Activated T-cell treated with anti-CD3 and anti-CD28 coated beads, Interleukin-2, amount 50 U/mL, for 24 hours (primary cell): ENCODE measurements at regions not wholly inside any gene's neighbourhood (a gene's known extent, or its start where the extent isn't known, plus 50 kb on each side); places are given as distances from the start of the nearest gene placed in this dataset.
"Not testable (repeated sequence)": the region's sequence is repeated elsewhere in the genome, so short reads cannot be mapped to it uniquely, and the experiment has no call there.

Source experiments
- DNase-seq: peaks from one replicate; pipeline ENCODE4 v3.0.0-alpha.2; 2020
- H3K27ac Mint-ChIP-seq: 2 replicates; pipeline ENCODE4 v1.8.0; 2020; ENCODE audit warnings: mild to moderate bottlenecking, mixed read lengths
- H3K27me3 Mint-ChIP-seq: 2 replicates; pipeline ENCODE4 v1.8.0; 2020; ENCODE audit warnings: mixed read lengths
- H3K36me3 Mint-ChIP-seq: 2 replicates; pipeline ENCODE4 v1.8.0; 2020; ENCODE audit warnings: low read depth, mixed read lengths
- H3K4me1 Mint-ChIP-seq: 2 replicates; pipeline ENCODE4 v1.8.0; 2020; ENCODE audit warnings: low read depth, mixed read lengths
- H3K4me3 Mint-ChIP-seq: 2 replicates; pipeline ENCODE4 v1.8.0; 2020; ENCODE audit warnings: mild to moderate bottlenecking, moderate library complexity, mixed read lengths
- H3K9me3 Mint-ChIP-seq: 2 replicates; pipeline ENCODE4 v1.8.0; 2020; ENCODE audit warnings: mixed read lengths

DNA sequence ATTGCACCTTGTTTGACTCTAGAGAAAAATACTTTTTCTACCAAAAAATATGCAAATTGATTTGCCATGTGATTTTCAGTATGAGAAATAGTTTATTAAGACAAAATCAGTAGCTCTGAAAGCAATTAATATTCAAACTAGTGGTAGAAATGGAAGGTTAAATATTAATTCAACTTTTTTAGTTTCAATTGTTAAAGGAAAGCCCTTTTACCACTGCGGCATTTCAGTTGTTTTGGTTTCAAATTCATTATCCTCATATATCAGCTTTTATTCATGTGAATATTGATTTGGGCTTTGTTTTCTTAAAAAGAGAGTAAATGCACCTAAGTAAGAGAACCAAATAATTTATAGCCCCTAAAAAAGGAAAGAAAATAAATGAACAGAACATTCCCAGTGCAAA lies 660.6 kb upstream of the CHD1 start:
- Mint-ChIP-seq H3K4me3 (no peak overlapping the region), H3K27me3 (no peaks in the 10 kb centered on the region), H3K27ac (no peak overlapping the region), H3K4me1 (no peaks in the 10 kb centered on the region), H3K9me3 (peaks cover 4% of the 10 kb centered on the region), H3K36me3 (no peaks in the 10 kb centered on the region)
- no peak for DNase-seq

DNA sequence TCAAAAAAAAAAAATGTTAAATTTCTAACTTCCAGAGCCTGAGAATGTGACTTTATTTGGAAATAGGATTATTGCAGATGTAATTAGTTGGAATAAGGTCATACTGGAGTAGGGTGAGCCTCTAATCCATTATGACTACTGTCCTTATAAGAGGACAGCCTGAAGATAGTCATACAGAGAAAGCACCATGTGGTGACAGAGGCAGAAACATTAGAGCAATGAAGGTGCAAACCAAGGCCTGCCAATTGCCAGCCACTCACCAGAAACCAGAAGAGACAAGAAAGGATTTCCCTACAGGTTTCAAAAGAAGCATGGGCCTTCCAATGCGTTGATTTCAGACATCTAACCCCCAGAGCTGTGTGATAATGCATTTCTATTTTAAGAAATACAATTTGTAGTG lies 659.2 kb upstream of the CHD1 start:
- Mint-ChIP-seq H3K36me3 (no peaks in the 10 kb centered on the region), H3K9me3 (peaks cover 4% of the 10 kb centered on the region), H3K4me1 (no peaks in the 10 kb centered on the region), H3K27me3 (no peaks in the 10 kb centered on the region), H3K27ac (no peak overlapping the region), H3K4me3 (no peak overlapping the region)
- no peak for DNase-seq

- no peak overlapping the region for H3K27ac Mint-ChIP-seq
- H3K27me3 Mint-ChIP-seq, result no peaks in the 10 kb centered on the region
- no peak for DNase-seq
- H3K36me3 Mint-ChIP-seq, result no peaks in the 10 kb centered on the region
- no peaks in the 10 kb centered on the region for H3K4me1 Mint-ChIP-seq
- peaks cover 4% of the 10 kb centered on the region for H3K9me3 Mint-ChIP-seq
- H3K4me3 Mint-ChIP-seq, result no peak overlapping the region
Observed at GRCh38 chr5:99586878-99587277, 658.1 kb upstream of the CHD1 start.

- H3K9me3 Mint-ChIP-seq, H3K4me3 Mint-ChIP-seq, DNase-seq, H3K27ac Mint-ChIP-seq, H3K27me3 Mint-ChIP-seq, H3K4me1 Mint-ChIP-seq, H3K36me3 Mint-ChIP-seq: not testable (repeated sequence)
Observed at GRCh38 chr5:99581204-99581603, 652.4 kb upstream of the CHD1 start.

DNA sequence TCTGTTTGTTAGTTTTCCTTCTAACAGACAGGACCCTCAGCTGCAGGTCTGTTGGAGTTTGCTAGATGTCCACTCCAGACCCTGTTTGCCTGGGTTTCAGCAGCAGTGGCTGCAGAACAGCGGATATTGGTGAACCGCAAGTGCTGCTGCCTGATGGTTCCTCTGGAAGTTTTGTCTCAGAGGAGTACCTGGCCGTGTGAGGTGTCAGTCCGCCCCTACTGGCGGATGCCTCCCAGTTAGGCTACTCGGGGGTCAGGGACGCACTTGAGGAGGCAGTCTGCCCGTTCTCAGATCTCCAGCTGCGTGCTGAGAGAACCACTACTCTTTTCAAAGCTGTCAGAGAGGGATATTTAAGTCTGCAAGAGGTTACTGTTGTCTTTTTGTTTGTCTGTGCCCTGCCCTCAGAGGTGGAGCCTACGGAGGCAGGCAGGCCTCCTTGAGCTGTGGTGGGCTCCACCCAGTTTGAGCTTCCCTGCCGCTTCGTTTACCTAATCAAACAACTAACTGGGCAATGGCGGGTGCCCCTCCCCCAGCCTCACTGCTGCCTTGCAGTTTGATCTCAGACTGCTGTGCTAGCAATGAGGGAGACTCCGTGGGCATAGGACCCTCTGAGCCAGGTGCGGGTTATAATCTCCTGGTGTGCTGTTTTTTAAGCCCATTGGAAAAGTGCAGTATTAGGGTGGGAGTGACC lies 634.3 kb upstream of the CHD1 start:
- H3K27me3 Mint-ChIP-seq, H3K4me1 Mint-ChIP-seq, DNase-seq: not testable (repeated sequence)

DNA sequence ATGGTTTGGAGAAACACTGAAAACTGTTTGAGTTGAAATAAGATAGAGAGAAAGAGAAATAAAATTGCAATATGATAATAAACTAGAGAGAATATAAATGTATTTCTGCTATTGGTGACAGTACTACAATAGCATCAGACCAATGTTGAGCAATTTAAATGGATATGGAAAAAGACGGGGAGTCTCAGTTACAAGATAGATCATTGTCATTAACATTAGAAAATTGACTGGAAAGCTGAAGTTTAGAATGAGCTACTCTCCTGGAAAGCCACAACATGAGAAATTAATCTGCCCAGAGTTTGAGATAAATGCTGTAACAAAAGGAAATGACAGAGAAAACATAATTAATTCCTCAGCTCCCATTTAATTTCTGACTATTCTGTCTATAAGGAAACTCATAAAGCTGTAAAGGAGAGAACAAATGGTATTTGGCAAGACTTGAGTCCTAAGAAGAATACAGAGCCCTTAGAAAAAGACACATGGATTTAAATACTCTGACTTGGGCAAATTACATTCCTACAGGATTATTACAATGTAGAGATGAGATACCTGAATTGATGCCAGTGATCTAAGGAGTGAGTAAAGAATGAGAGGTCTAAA lies 624.5 kb upstream of the CHD1 start:
- no peak for DNase-seq
- Mint-ChIP-seq H3K4me3 (no peak overlapping the region), H3K9me3 (no peaks in the 10 kb centered on the region), H3K27ac (no peak overlapping the region), H3K36me3 (no peaks in the 10 kb centered on the region), H3K4me1 (no peaks in the 10 kb centered on the region), H3K27me3 (no peaks in the 10 kb centered on the region)

More for the DNA sequence above, 634.3 kb upstream of the CHD1 start:
- H3K9me3 Mint-ChIP-seq, H3K27ac Mint-ChIP-seq, H3K36me3 Mint-ChIP-seq, H3K4me3 Mint-ChIP-seq: not testable (repeated sequence)

DNA sequence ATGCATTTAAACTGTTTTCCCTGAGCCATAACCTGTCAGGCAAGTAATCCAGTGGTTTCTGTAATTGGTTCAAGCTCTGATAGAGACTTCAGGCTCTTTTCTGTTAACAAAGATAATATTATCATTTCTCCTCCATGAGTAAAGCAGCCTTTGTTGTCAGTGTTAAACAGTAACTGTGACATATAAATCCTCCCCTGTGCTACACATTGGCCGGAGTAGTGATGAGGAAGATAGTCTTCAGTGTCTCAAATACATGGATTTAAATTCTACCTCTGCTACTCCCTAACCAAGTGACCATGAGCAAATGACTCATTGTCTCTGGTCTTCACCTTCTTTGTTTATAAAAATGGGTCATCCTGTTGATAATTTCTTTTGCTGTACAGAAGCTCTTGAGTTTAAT lies 615.5 kb upstream of the CHD1 start:
- H3K36me3 Mint-ChIP-seq, result no peaks in the 10 kb centered on the region
- H3K4me1 Mint-ChIP-seq, result no peaks in the 10 kb centered on the region
- no peak overlapping the region for H3K27ac Mint-ChIP-seq
- no peaks in the 10 kb centered on the region for H3K27me3 Mint-ChIP-seq
- H3K9me3 Mint-ChIP-seq, result peaks cover 2% of the 10 kb centered on the region
- H3K4me3 Mint-ChIP-seq, result no peak overlapping the region
- DNase-seq, result no peak

- Mint-ChIP-seq H3K27ac (no peak overlapping the region), H3K9me3 (peaks cover 2% of the 10 kb centered on the region), H3K36me3 (no peaks in the 10 kb centered on the region), H3K4me3 (no peak overlapping the region), H3K4me1 (no peaks in the 10 kb centered on the region), H3K27me3 (no peaks in the 10 kb centered on the region)
- no peak for DNase-seq
Observed at GRCh38 chr5:99543841-99544240, 615.0 kb upstream of the CHD1 start.

DNA sequence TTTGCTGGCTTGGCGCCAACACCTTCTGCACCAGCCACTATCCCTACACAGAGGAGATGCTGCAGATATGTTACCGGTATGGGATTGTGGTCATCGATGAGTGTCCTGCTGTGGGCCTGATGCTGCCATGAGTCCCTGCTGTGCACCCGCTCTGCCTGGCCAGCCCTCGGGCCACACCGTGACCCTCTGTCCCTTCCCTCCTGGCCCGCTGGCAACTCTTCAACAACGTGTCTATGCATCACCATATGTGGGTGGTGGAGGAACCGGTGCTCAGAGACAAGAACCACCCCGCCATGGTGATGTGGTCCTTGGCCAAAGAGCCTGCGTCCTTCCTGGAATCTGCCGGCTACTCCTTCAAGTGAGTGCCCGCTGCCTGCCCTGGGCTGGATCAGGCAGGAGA lies 605.4 kb upstream of the CHD1 start:
- not testable (repeated sequence) for H3K9me3 Mint-ChIP-seq, H3K36me3 Mint-ChIP-seq

GRCh38 chr5:99521666-99522065 lies 592.9 kb upstream of the CHD1 start:
- H3K4me1 Mint-ChIP-seq, H3K4me3 Mint-ChIP-seq, H3K27ac Mint-ChIP-seq, H3K9me3 Mint-ChIP-seq, DNase-seq, H3K36me3 Mint-ChIP-seq, H3K27me3 Mint-ChIP-seq: not testable (repeated sequence)

More for the DNA sequence above, 605.4 kb upstream of the CHD1 start:
- H3K27me3 Mint-ChIP-seq, DNase-seq, H3K4me1 Mint-ChIP-seq, H3K27ac Mint-ChIP-seq, H3K4me3 Mint-ChIP-seq: not testable (repeated sequence)

DNA sequence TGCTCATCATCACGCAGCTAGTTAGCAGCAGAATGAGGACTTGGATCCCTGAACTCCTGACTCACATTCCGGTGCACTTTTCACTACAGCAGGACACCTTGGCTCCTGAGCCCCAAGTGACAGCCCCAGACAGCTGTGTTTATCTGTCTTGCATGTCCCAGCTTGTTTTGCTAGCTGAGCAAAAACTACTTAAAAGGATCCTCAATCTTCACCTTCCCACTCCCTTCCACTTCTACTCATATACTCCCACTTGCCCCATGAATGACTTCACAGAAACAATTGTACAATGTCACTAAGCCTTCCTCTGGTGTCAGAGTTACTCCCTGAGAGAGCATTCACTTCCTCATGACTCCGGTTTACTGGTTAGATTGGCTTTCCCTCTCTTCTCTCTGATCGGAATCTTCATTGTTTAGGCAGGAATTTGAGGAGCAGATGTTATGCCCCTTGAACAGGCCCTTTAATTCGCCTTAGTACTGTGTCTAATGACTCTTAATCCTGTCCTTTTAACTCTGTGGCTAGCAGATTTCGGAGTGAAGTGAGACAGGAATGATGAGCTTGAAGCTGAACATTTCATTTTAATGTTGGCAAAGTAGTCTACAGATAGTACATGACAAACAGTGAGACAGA lies 587.2 kb upstream of the CHD1 start:
- not testable (repeated sequence) for H3K4me3 Mint-ChIP-seq, H3K4me1 Mint-ChIP-seq, H3K36me3 Mint-ChIP-seq, DNase-seq, H3K27me3 Mint-ChIP-seq, H3K27ac Mint-ChIP-seq, H3K9me3 Mint-ChIP-seq

DNA sequence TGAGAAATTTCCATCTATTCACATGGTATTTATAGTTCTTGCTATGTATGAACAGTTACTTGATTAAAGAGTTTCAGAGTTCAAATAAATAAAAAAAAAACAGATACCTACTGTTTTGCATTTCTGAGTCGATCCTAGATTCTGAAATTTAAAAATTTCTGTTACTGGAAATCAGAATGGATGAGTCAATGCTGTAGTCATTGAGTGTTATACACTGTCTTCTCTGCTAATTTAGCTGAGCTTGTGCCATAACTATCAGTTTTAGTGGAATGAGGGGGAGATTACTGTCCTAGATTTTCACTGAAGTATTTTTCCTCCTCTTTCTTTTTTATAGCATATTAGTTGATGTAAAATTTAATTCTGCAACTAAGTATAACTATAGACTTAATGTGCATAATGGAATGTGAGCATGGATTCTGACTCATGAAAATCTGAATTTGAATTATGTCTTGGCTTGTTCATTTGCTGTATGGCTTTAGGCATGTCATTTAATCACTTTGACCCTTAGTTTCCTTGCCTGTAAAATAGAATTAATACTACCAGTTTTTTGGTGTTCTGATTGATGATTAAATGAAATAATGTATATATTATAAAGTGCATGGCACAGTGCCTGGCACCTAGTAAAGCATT lies 581.5 kb upstream of the CHD1 start:
- not testable (repeated sequence) for DNase-seq, H3K27me3 Mint-ChIP-seq, H3K36me3 Mint-ChIP-seq, H3K4me1 Mint-ChIP-seq, H3K4me3 Mint-ChIP-seq, H3K9me3 Mint-ChIP-seq, H3K27ac Mint-ChIP-seq

- H3K27ac Mint-ChIP-seq, H3K4me1 Mint-ChIP-seq, H3K4me3 Mint-ChIP-seq, H3K27me3 Mint-ChIP-seq, H3K9me3 Mint-ChIP-seq, H3K36me3 Mint-ChIP-seq, DNase-seq: not testable (repeated sequence)
Observed at GRCh38 chr5:99509064-99509463, 580.3 kb upstream of the CHD1 start.

- not testable (repeated sequence) for H3K9me3 Mint-ChIP-seq, H3K27ac Mint-ChIP-seq, H3K4me1 Mint-ChIP-seq, H3K36me3 Mint-ChIP-seq, DNase-seq, H3K4me3 Mint-ChIP-seq, H3K27me3 Mint-ChIP-seq
Observed at GRCh38 chr5:99495456-99495855, 566.6 kb upstream of the CHD1 start.

- not testable (repeated sequence) for H3K4me1 Mint-ChIP-seq, H3K9me3 Mint-ChIP-seq, H3K27ac Mint-ChIP-seq, H3K36me3 Mint-ChIP-seq, H3K4me3 Mint-ChIP-seq, DNase-seq, H3K27me3 Mint-ChIP-seq
Observed at GRCh38 chr5:99478450-99478849, 549.6 kb upstream of the CHD1 start.
